ENCODE measurements at regions not wholly inside any gene's neighbourhood (a gene's known extent, or its start where the extent isn't known, plus 50 kb on each side); places are given as distances from the start of the nearest gene placed in this dataset.

- H3K4me3 ChIP-seq (replicated peaks; ENCODE audit: low read depth, low read length) = no peak overlapping the region
- DNase-seq (ENCODE audit: low read depth) = peak; percentile 7
- TF ChIP-seq, protein P1, sequence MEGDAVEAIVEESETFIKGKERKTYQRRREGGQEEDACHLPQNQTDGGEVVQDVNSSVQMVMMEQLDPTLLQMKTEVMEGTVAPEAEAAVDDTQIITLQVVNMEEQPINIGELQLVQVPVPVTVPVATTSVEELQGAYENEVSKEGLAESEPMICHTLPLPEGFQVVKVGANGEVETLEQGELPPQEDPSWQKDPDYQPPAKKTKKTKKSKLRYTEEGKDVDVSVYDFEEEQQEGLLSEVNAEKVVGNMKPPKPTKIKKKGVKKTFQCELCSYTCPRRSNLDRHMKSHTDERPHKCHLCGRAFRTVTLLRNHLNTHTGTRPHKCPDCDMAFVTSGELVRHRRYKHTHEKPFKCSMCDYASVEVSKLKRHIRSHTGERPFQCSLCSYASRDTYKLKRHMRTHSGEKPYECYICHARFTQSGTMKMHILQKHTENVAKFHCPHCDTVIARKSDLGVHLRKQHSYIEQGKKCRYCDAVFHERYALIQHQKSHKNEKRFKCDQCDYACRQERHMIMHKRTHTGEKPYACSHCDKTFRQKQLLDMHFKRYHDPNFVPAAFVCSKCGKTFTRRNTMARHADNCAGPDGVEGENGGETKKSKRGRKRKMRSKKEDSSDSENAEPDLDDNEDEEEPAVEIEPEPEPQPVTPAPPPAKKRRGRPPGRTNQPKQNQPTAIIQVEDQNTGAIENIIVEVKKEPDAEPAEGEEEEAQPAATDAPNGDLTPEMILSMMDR (IDR thresholded peaks at IDR 0.05; ENCODE audit: low read length, missing control alignments) = no peak
These were observed 722.9 kb upstream of the RGMB start for GRCh38 chr5:98050583-98050982.

DNA sequence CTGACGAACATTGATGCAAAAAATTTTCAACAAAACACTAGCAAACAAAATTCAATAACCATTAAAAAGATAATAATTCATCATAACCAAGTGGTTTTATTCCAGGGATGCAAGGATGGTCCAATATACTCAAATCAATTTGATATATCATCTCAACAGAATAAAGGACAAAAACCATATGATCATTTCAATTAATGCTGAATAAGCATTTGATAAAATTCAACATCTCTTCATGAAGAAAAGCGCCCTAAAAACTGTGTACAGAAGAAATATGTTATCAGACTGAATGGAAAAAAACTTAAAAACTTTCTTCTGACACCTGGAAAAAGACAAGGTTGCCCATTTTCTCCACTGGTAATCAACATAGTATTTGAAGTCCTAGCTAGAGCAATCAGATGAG, 720.3 kb upstream of the RGMB start:
- H3K4me3 ChIP-seq (replicated peaks; ENCODE audit: low read depth, low read length) = no peak overlapping the region
- TF ChIP-seq, protein P1 (IDR thresholded peaks at IDR 0.05; ENCODE audit: low read length, missing control alignments) = no peak
- no peak for DNase-seq (ENCODE audit: low read depth)

DNA sequence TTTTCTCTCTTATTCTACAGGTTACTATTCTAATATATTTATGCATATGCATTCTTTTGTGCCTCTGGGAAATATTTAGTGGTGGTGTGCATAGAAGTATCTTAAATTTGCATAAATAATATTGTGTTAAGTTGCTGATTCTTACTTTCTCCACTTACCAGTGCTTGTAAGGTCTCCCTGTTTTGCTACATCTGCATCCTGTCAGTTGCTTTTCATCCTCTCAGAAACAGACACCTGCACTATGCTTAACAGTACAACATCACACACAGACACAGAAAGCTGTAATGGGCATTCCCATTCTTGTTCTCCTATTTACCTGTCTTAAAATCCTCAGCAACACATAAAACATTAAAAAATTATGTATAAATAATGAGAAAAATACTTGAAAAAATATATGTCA, 713.3 kb upstream of the RGMB start:
- H3K4me3 ChIP-seq (replicated peaks; ENCODE audit: low read depth, low read length) = no peak overlapping the region
- no peak for DNase-seq (ENCODE audit: low read depth)
- TF ChIP-seq, protein P1 (IDR thresholded peaks at IDR 0.05; ENCODE audit: low read length, missing control alignments) = no peak

DNA sequence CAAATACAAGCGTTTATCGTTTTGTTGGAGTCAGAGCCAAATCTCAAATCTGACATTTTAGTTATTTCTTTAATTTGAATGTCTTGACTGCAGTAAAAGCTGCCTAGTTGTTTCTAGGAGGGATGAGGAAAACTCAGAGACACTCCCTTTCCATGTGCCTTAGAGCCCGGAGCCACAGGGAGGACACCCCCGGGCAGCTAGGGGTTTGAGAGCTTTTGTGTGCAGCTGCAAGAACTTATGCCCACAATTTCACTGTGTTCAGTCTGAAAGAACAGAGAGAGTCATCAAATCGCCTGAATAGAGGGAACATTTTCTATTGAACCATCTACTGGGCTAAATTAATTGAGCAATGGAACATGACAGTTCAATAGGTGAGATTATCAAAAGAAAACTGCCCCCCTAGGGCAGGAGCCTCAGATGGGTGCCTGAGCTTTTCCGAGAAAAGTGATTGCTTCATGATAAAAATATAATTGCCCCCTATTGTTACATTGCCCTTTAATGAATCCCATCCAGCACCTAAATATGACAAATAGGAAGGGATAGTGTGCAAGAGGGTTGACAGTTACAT, 709.3 kb upstream of the RGMB start:
- DNase-seq (ENCODE audit: low read depth) = no peak
- TF ChIP-seq, protein P1 (IDR thresholded peaks at IDR 0.05; ENCODE audit: low read length, missing control alignments) = no peak
- no peak overlapping the region for H3K4me3 ChIP-seq (replicated peaks; ENCODE audit: low read depth, low read length)

DNA sequence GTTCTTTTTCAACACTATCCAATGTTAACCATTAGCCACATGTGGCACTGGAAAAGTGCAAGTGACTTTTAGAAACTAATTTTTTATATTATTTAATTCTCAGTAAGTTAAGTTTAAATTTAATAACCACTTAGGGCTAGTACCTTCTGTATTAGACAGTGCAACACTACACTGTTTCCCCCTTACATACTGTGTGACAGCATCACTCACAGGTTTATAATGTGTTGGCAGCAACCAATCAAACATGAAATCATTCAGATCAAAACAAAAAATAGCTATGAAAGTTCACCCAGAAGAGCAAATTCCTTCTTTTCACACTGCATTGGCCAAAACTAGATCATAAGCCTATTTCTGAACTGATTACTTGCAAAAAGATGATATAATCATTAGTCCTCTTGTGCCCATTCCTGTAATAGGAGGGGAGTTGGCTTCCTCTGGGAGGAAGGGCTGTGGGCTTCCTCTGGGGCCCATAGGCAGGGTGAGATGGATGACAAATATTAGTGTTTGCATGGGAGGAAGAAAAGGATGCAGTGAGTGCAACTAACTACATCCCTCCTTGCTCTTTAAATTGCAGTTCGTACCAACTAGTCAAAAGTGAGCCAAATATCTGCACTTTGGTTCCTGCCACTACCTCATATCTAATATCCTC, 708.1 kb upstream of the RGMB start:
- H3K4me3 ChIP-seq (replicated peaks; ENCODE audit: low read depth, low read length) = no peak overlapping the region
- DNase-seq (ENCODE audit: low read depth) = no peak
- TF ChIP-seq, protein P1 (IDR thresholded peaks at IDR 0.05; ENCODE audit: low read length, missing control alignments) = no peak

DNA sequence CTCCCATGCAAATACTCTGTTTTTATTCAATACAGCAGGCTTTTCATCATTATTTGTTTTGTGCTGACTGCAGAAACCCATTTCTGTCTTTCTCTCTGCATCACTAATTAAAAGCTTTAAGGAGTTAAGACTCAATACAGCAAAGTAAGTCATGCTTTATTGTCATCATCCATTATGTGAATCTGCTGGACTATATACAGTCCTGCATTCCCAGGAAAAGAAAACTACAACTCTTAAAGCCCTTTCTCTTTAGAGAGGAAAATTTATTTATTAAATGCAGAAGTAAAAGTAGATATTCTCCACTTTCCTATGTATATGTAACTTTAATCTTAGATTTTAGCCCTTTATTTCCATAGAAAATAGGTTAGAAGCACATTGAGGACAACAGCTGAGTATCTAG, 706.6 kb upstream of the RGMB start:
- no peak for DNase-seq (ENCODE audit: low read depth)
- no peak overlapping the region for H3K4me3 ChIP-seq (replicated peaks; ENCODE audit: low read depth, low read length)
- TF ChIP-seq, protein P1 (IDR thresholded peaks at IDR 0.05; ENCODE audit: low read length, missing control alignments) = no peak

Data from fibroblast of pulmonary artery (primary cell).